Tibial nerve (tissue), 4 donors: ENCODE measurements at regions not wholly inside any gene's neighbourhood (a gene's known extent, or its start where the extent isn't known, plus 50 kb on each side); places are given as distances from the start of the nearest gene placed in this dataset.

Experiments used
- CTCF ChIP-seq, 5 experiments: fragments of 200-600 bp in 3 of 5; fragments of 450-650 bp in 2 of 5; sonication (generic) in 3 of 5; IDR thresholded peaks; one replicate each; pipeline ENCODE4 v1.5.1; 2016 to 2019; ENCODE audit warnings: antibody characterized with exemption in 5 of 5, mild to moderate bottlenecking in 3 of 5, moderate library complexity in 2 of 5
- EP300 ChIP-seq, 2 donors: sonication (generic); formaldehyde crosslinking; IDR thresholded peaks; one replicate each; pipeline ENCODE4 v1.6.1; 2017; ENCODE audit warnings: antibody characterized with exemption in 2 of 2, mild to moderate bottlenecking in 1 of 2
- POLR2A ChIP-seq, 2 donors: fragments of 450-650 bp; IDR thresholded peaks; one replicate each; pipeline ENCODE4 v1.6.1; 2017; ENCODE audit warnings: antibody characterized with exemption in 2 of 2, mild to moderate bottlenecking in 2 of 2, moderate library complexity in 2 of 2

GRCh38 chr6:81476881-81477280 is 275.6 kb downstream of the TENT5A start:
- TF ChIP-seq CTCF (IDR thresholded peaks at IDR 0.05): no peak
- TF ChIP-seq EP300 (IDR thresholded peaks at IDR 0.05): no peak
- TF ChIP-seq POLR2A (IDR thresholded peaks at IDR 0.05): no peak
